Smooth muscle cell (in vitro differentiated cells): ENCODE measurements at regions not wholly inside any gene's neighbourhood (a gene's known extent, or its start where the extent isn't known, plus 50 kb on each side); places are given as distances from the start of the nearest gene placed in this dataset.

Source experiments
- DNase-seq: peaks from one replicate; lab custom pipeline; 2025; ENCODE audit not compliant: unreplicated experiment; lab: John Stamatoyannopoulos, UW
- H2AFZ ChIP-seq: fragments of 200-600 bp; sonication (generic); 2 replicates; pipeline ENCODE4 v1.6.0; 2016; ENCODE audit warnings: antibody characterized with exemption, low read depth, mild to moderate bottlenecking
- H3F3A ChIP-seq: fragments of 200-600 bp; sonication (generic); 2 replicates; pipeline ENCODE4 v1.6.0; 2017; ENCODE audit warnings: antibody characterized with exemption, low read depth
- H3K27ac ChIP-seq: fragments of 200-600 bp; sonication (generic); 2 replicates; pipeline ENCODE4 v1.5.1; 2016; ENCODE audit warnings: low read depth, mild to moderate bottlenecking
- H3K27me3 ChIP-seq: fragments of 200-600 bp; sonication (generic); 2 replicates; pipeline ENCODE4 v1.6.1; 2016; ENCODE audit warnings: low read depth, mild to moderate bottlenecking
- H3K36me3 ChIP-seq: fragments of 200-600 bp; sonication (generic); 2 replicates; pipeline ENCODE4 v1.5.1; 2016; ENCODE audit warnings: low read depth
- H3K4me1 ChIP-seq: fragments of 200-600 bp; sonication (generic); 2 replicates; pipeline ENCODE4 v1.5.1; 2016; ENCODE audit warnings: low read depth
- H3K4me2 ChIP-seq: fragments of 200-600 bp; sonication (generic); 2 replicates; pipeline ENCODE4 v1.6.0; 2016; ENCODE audit warnings: mild to moderate bottlenecking
- H3K4me3 ChIP-seq: fragments of 200-600 bp; sonication (generic); 2 replicates; pipeline ENCODE4 v1.5.1; 2016; ENCODE audit warnings: mild to moderate bottlenecking
- H3K79me2 ChIP-seq: fragments of 200-600 bp; sonication (generic); 2 replicates; pipeline ENCODE4 v1.6.0; 2016; ENCODE audit warnings: low read depth, mild to moderate bottlenecking
- H3K9ac ChIP-seq: fragments of 200-600 bp; sonication (generic); 2 replicates; pipeline ENCODE4 v1.6.0; 2016; ENCODE audit warnings: low read depth
- H3K9me3 ChIP-seq: fragments of 200-600 bp; sonication (generic); replicated peaks from 2 replicates; pipeline ENCODE4 v1.5.1; 2016; ENCODE audit warnings: low read depth
- H4K20me1 ChIP-seq: fragments of 200-600 bp; sonication (generic); 2 replicates; pipeline ENCODE4 v1.6.0; 2016; ENCODE audit warnings: low read depth
- CTCF ChIP-seq: fragments of 200-600 bp; sonication (generic); IDR thresholded peaks from 2 replicates; pipeline ENCODE4 v1.5.1; 2017; ENCODE audit warnings: borderline replicate concordance, mild to moderate bottlenecking, antibody characterized with exemption; ENCODE audit not compliant: insufficient read depth, poor library complexity, severe bottlenecking
- WGBS: methylation state at CpG from one replicate; pipeline ENCODE4 v1.1.7; 2016; ENCODE audit warnings: low lambda C conversion rate; 5-methylcytosine and 5-hydroxymethylcytosine counted together

GRCh38 chr2:226641008-226641407 lies 158.6 kb downstream of the IRS1 start:
- TF ChIP-seq CTCF, result no peak
- 81% methylated on average over 1 of the region's 1 CpG for WGBS
- Histone ChIP-seq H3K79me2 (no peaks in the 10 kb centered on the region), H3K4me3 (no peak overlapping the region), H3K9ac (no peak overlapping the region), H4K20me1 (no peaks in the 10 kb centered on the region), H3F3A (no peaks in the 10 kb centered on the region), H3K4me1 (peaks cover 13% of the 10 kb centered on the region), H2AFZ (no peak overlapping the region), H3K9me3 (no peaks in the 10 kb centered on the region), H3K27ac (no peak overlapping the region), H3K36me3 (no peaks in the 10 kb centered on the region), H3K4me2 (no peak overlapping the region), H3K27me3 (no peaks in the 10 kb centered on the region)
- DNase-seq, result no peak

GRCh38 chr2:226640501-226640900 lies 159.1 kb downstream of the IRS1 start:
- Histone ChIP-seq H3K4me3 (no peak overlapping the region), H3K4me2 (no peak overlapping the region), H4K20me1 (no peaks in the 10 kb centered on the region), H3K27ac (no peak overlapping the region), H3F3A (no peaks in the 10 kb centered on the region), H3K9ac (no peak overlapping the region), H3K27me3 (no peaks in the 10 kb centered on the region), H3K9me3 (no peaks in the 10 kb centered on the region), H3K36me3 (no peaks in the 10 kb centered on the region), H3K79me2 (no peaks in the 10 kb centered on the region), H3K4me1 (peaks cover 13% of the 10 kb centered on the region), H2AFZ (no peak overlapping the region)
- DNase-seq, result no peak
- no peak for TF ChIP-seq CTCF
- WGBS, result 91% methylated on average over 3 of the region's 3 CpGs

- Histone ChIP-seq H3K27me3 (no peaks in the 10 kb centered on the region), H3K36me3 (no peaks in the 10 kb centered on the region), H3K9ac (no peak overlapping the region), H3K9me3 (no peaks in the 10 kb centered on the region), H2AFZ (no peak overlapping the region), H3K4me3 (no peak overlapping the region), H3K4me2 (no peak overlapping the region), H3K27ac (no peak overlapping the region), H3K4me1 (peaks cover 13% of the 10 kb centered on the region), H3F3A (no peaks in the 10 kb centered on the region), H4K20me1 (no peaks in the 10 kb centered on the region), H3K79me2 (no peaks in the 10 kb centered on the region)
- WGBS, result 100% methylated on average over 2 of the region's 2 CpGs
- no peak for TF ChIP-seq CTCF
- DNase-seq, result no peak
These were observed 160.1 kb downstream of the IRS1 start for GRCh38 chr2:226639550-226639949.

GRCh38 chr2:226638576-226638975 lies 161.0 kb downstream of the IRS1 start:
- no peaks in the 10 kb centered on the region for H3F3A ChIP-seq
- no peak overlapping the region for H3K4me3 ChIP-seq
- H3K36me3 ChIP-seq, result no peaks in the 10 kb centered on the region
- H2AFZ ChIP-seq, result peak overlapping the region; percentile 57
- peaks cover 5% of the 10 kb centered on the region for H3K4me1 ChIP-seq
- H3K9ac ChIP-seq, result no peak overlapping the region
- TF ChIP-seq CTCF, result no peak
- H4K20me1 ChIP-seq, result no peaks in the 10 kb centered on the region
- no peaks in the 10 kb centered on the region for H3K27me3 ChIP-seq
- H3K27ac ChIP-seq, result peak overlapping the region; percentile 22
- no peaks in the 10 kb centered on the region for H3K9me3 ChIP-seq
- DNase-seq, result no peak
- WGBS, result 60% methylated on average over 9 of the region's 9 CpGs
- H3K4me2 ChIP-seq, result no peak overlapping the region
- no peaks in the 10 kb centered on the region for H3K79me2 ChIP-seq
